ENCODE measurements at regions not wholly inside any gene's neighbourhood (a gene's known extent, or its start where the extent isn't known, plus 50 kb on each side); places are given as distances from the start of the nearest gene placed in this dataset.

DNA sequence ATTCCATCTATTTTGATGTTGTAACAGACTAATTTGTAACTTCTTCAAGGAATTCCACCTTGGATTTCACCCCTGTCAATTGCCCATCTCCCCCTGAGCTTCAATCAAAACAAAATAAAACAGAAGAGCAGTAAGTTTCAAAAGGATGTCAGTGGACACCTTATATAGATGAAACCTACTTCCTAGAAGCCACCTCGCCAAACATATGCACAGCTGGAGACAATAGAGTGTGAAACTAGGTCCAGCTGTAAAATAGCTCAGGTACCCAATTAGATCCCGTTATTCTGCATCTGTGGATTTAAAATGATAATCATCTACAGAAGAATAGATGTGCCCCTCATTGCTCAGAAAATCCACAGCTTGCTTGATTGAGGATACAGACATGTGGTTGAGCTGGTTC, 598.6 kb downstream of the SH2D4B start:
- H3K79me2 ChIP-seq (ENCODE audit: insufficient read depth, low read length), result no peaks in the 10 kb centered on the region
- H4K20me1 ChIP-seq (ENCODE audit: insufficient read depth, low read length), result no peaks in the 10 kb centered on the region
- H2AFZ ChIP-seq (ENCODE audit: low read depth, low read length), result no peak overlapping the region
- H3K9ac ChIP-seq (ENCODE audit: low read depth, low read length), result no peak overlapping the region
- no peak overlapping the region for H3K4me2 ChIP-seq (ENCODE audit: insufficient read depth, low read length)
- TF ChIP-seq, protein P1, sequence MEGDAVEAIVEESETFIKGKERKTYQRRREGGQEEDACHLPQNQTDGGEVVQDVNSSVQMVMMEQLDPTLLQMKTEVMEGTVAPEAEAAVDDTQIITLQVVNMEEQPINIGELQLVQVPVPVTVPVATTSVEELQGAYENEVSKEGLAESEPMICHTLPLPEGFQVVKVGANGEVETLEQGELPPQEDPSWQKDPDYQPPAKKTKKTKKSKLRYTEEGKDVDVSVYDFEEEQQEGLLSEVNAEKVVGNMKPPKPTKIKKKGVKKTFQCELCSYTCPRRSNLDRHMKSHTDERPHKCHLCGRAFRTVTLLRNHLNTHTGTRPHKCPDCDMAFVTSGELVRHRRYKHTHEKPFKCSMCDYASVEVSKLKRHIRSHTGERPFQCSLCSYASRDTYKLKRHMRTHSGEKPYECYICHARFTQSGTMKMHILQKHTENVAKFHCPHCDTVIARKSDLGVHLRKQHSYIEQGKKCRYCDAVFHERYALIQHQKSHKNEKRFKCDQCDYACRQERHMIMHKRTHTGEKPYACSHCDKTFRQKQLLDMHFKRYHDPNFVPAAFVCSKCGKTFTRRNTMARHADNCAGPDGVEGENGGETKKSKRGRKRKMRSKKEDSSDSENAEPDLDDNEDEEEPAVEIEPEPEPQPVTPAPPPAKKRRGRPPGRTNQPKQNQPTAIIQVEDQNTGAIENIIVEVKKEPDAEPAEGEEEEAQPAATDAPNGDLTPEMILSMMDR (IDR thresholded peaks at IDR 0.05; ENCODE audit: borderline replicate concordance, extremely low read depth, low read length, poor library complexity, severe bottlenecking), result no peak
- TF ChIP-seq EZH2 (IDR thresholded peaks at IDR 0.05; ENCODE audit: borderline replicate concordance, low read depth, low read length, severe bottlenecking), result no peak
- H3K4me1 ChIP-seq (ENCODE audit: insufficient read depth, low read length), result no peaks in the 10 kb centered on the region
- ATAC-seq (ENCODE audit: insufficient read depth, low read depth) (no peak), DNase-seq (no peak)
- no peaks in the 10 kb centered on the region for H3K27me3 ChIP-seq (ENCODE audit: insufficient read depth, low read length, poor library complexity)
- H3K27ac ChIP-seq (ENCODE audit: low read length), result no peak overlapping the region
- H3K4me3 ChIP-seq (ENCODE audit: low read depth in 1 of 2, low read length in 2 of 2), result no peak overlapping the region
- H3K9me3 ChIP-seq (ENCODE audit: insufficient read depth, low read length, severe bottlenecking), result no peaks in the 10 kb centered on the region
- no peaks in the 10 kb centered on the region for H3K36me3 ChIP-seq (ENCODE audit: insufficient read depth, low read length)

DNA sequence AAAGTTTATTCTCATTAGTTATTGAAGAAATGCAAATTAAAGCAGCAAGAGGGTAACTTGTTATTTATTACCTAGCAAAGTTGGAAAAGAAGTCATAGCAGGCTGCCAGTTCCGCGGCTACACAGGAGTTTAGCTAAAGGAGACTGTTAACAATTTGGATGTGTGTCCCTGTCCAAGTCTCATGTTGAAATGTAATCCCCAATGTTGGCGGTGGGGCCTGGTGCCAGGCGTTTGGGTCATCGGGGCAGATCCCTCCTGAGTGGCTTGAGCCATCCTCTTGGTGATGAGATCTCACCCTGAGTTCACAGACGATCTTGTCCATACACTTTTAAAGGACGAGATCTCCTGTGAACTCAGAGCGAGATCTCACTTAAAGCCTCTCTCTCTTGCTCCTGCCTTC, 608.3 kb downstream of the SH2D4B start:
- H3K9me3 ChIP-seq (ENCODE audit: insufficient read depth, low read length, severe bottlenecking), result no peaks in the 10 kb centered on the region
- no peak overlapping the region for H3K27ac ChIP-seq (ENCODE audit: low read length)
- H3K27me3 ChIP-seq (ENCODE audit: insufficient read depth, low read length, poor library complexity), result no peaks in the 10 kb centered on the region
- ATAC-seq (ENCODE audit: insufficient read depth, low read depth) (no peak), DNase-seq (no peak)
- no peaks in the 10 kb centered on the region for H4K20me1 ChIP-seq (ENCODE audit: insufficient read depth, low read length)
- H3K4me2 ChIP-seq (ENCODE audit: insufficient read depth, low read length), result no peak overlapping the region
- H3K36me3 ChIP-seq (ENCODE audit: insufficient read depth, low read length), result no peaks in the 10 kb centered on the region
- H3K9ac ChIP-seq (ENCODE audit: low read depth, low read length), result no peak overlapping the region
- no peaks in the 10 kb centered on the region for H3K4me1 ChIP-seq (ENCODE audit: insufficient read depth, low read length)
- H2AFZ ChIP-seq (ENCODE audit: low read depth, low read length), result no peak overlapping the region
- no peak for TF ChIP-seq EZH2 (IDR thresholded peaks at IDR 0.05; ENCODE audit: borderline replicate concordance, low read depth, low read length, severe bottlenecking)
- TF ChIP-seq, protein P1 (IDR thresholded peaks at IDR 0.05; ENCODE audit: borderline replicate concordance, extremely low read depth, low read length, poor library complexity, severe bottlenecking), result no peak
- no peaks in the 10 kb centered on the region for H3K79me2 ChIP-seq (ENCODE audit: insufficient read depth, low read length)
- H3K4me3 ChIP-seq (ENCODE audit: low read depth in 1 of 2, low read length in 2 of 2), result no peak overlapping the region

DNA sequence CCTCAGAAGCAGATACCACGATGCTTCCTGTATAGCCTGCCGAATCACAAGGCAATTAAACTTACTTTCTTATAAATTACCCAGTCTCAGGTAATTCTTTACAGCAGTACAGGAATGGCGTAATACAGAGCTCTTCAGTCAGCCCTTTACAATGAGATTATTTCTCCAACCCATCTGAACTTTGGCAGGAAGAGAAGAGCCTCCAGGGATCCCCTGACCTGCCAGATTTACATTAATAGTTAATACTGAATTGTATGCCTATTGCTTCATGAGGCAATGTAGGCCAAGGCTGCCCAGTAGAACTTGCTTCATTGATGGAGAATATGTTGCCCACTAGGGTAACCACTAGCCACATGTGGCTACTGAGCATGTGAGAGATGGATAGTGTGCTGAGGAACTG, 608.7 kb downstream of the SH2D4B start:
- TF ChIP-seq, protein P1 (IDR thresholded peaks at IDR 0.05; ENCODE audit: borderline replicate concordance, extremely low read depth, low read length, poor library complexity, severe bottlenecking), result no peak
- no peaks in the 10 kb centered on the region for H3K9me3 ChIP-seq (ENCODE audit: insufficient read depth, low read length, severe bottlenecking)
- no peaks in the 10 kb centered on the region for H3K36me3 ChIP-seq (ENCODE audit: insufficient read depth, low read length)
- H3K4me3 ChIP-seq (ENCODE audit: low read depth in 1 of 2, low read length in 2 of 2), result no peak overlapping the region
- no peak overlapping the region for H2AFZ ChIP-seq (ENCODE audit: low read depth, low read length)
- DNase-seq (no peak), ATAC-seq (ENCODE audit: insufficient read depth, low read depth) (no peak)
- no peak overlapping the region for H3K4me2 ChIP-seq (ENCODE audit: insufficient read depth, low read length)
- no peaks in the 10 kb centered on the region for H3K79me2 ChIP-seq (ENCODE audit: insufficient read depth, low read length)
- no peaks in the 10 kb centered on the region for H3K27me3 ChIP-seq (ENCODE audit: insufficient read depth, low read length, poor library complexity)
- no peak overlapping the region for H3K27ac ChIP-seq (ENCODE audit: low read length)
- H4K20me1 ChIP-seq (ENCODE audit: insufficient read depth, low read length), result no peaks in the 10 kb centered on the region
- no peak overlapping the region for H3K9ac ChIP-seq (ENCODE audit: low read depth, low read length)
- H3K4me1 ChIP-seq (ENCODE audit: insufficient read depth, low read length), result no peaks in the 10 kb centered on the region

DNA sequence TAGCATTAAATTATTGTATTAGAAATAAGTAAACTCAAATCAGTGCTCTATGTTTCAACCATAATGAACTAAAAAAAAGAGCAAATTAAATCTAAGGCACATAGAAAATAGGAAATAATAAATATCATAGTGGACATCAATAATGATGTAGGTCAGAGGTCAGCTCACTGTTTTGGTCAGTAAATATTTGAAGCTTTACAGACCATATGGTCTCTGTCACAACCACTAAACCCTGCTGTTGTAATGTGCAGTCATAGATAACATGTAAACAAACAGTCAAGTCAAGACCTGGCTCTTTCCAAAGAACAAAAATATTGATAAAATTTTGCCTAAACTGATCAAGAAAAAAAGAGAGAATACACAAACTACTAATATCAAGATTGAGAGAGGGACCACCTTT, 615.0 kb downstream of the SH2D4B start:
- Histone ChIP-seq H3K4me3 (ENCODE audit: low read depth in 1 of 2, low read length in 2 of 2) (no peak overlapping the region), H3K79me2 (ENCODE audit: insufficient read depth, low read length) (no peaks in the 10 kb centered on the region), H3K27ac (ENCODE audit: low read length) (no peak overlapping the region), H2AFZ (ENCODE audit: low read depth, low read length) (no peak overlapping the region), H3K36me3 (ENCODE audit: insufficient read depth, low read length) (no peaks in the 10 kb centered on the region), H3K4me1 (ENCODE audit: insufficient read depth, low read length) (no peaks in the 10 kb centered on the region), H3K27me3 (ENCODE audit: insufficient read depth, low read length, poor library complexity) (no peaks in the 10 kb centered on the region), H3K9me3 (ENCODE audit: insufficient read depth, low read length, severe bottlenecking) (no peaks in the 10 kb centered on the region), H3K4me2 (ENCODE audit: insufficient read depth, low read length) (no peak overlapping the region), H3K9ac (ENCODE audit: low read depth, low read length) (no peak overlapping the region), H4K20me1 (ENCODE audit: insufficient read depth, low read length) (no peaks in the 10 kb centered on the region)
- no peak for ATAC-seq (ENCODE audit: insufficient read depth, low read depth)
- DNase-seq, result no peak
- TF ChIP-seq EZH2 (IDR thresholded peaks at IDR 0.05; ENCODE audit: borderline replicate concordance, low read depth, low read length, severe bottlenecking), result no peak
- TF ChIP-seq, protein P1 (IDR thresholded peaks at IDR 0.05; ENCODE audit: borderline replicate concordance, extremely low read depth, low read length, poor library complexity, severe bottlenecking), result no peak
